MM.1S (cell line): ENCODE measurements at regions not wholly inside any gene's neighbourhood (a gene's known extent, or its start where the extent isn't known, plus 50 kb on each side); places are given as distances from the start of the nearest gene placed in this dataset.

ENCODE experiments used
- DNase-seq: peaks from one replicate; pipeline ENCODE4 v3.0.0-alpha.2; 2015
- H2AFZ ChIP-seq: fragments of 300-600 bp; sonication (generic); 2 replicates; pipeline ENCODE4 v1.6.0; 2016; ENCODE audit warnings: antibody characterized with exemption, low read length
- H3F3A ChIP-seq: fragments of 300-600 bp; sonication (generic); 2 replicates; pipeline ENCODE4 v1.6.1; 2016; ENCODE audit warnings: mild to moderate bottlenecking, antibody characterized with exemption, low read length, moderate library complexity, mixed read lengths; ENCODE audit not compliant: insufficient read depth
- H3K27ac ChIP-seq: fragments of 300-600 bp; sonication (generic); 2 replicates; pipeline ENCODE4 v1.5.1; 2016; ENCODE audit warnings: mild to moderate bottlenecking, low read length
- H3K27me3 ChIP-seq: fragments of 300-600 bp; sonication (generic); replicated peaks from 2 replicates; pipeline ENCODE4 v1.6.0; 2016; ENCODE audit warnings: low read length; ENCODE audit not compliant: insufficient read depth
- H3K36me3 ChIP-seq: fragments of 300-600 bp; sonication (generic); replicated peaks from 2 replicates; pipeline ENCODE4 v1.6.1; 2016; ENCODE audit warnings: mild to moderate bottlenecking, low read length, mixed read lengths; ENCODE audit not compliant: insufficient read depth
- H3K4me1 ChIP-seq: fragments of 300-600 bp; sonication (generic); 2 replicates; pipeline ENCODE4 v1.6.1; 2016; ENCODE audit warnings: low read length, mixed read lengths
- H3K4me2 ChIP-seq: fragments of 300-600 bp; sonication (generic); 2 replicates; pipeline ENCODE4 v1.6.0; 2016; ENCODE audit warnings: low read depth, low read length
- H3K4me3 ChIP-seq: fragments of 300-600 bp; sonication (generic); 2 replicates; pipeline ENCODE4 v1.5.1; 2016; ENCODE audit warnings: low read length, mixed read lengths
- H3K79me2 ChIP-seq: fragments of 300-600 bp; sonication (generic); 2 replicates; pipeline ENCODE4 v1.6.1; 2016; ENCODE audit warnings: mixed run types, low read length, mixed read lengths
- H3K9ac ChIP-seq: fragments of 300-600 bp; sonication (generic); 2 replicates; pipeline ENCODE4 v1.6.1; 2016; ENCODE audit warnings: low read length, mixed read lengths
- H3K9me2 ChIP-seq: fragments of 300-600 bp; sonication (generic); replicated peaks from 2 replicates; pipeline ENCODE4 v1.6.1; 2016; ENCODE audit warnings: mild to moderate bottlenecking, low read length, mixed read lengths; ENCODE audit not compliant: insufficient read depth
- H3K9me3 ChIP-seq: fragments of 300-600 bp; sonication (generic); replicated peaks from 2 replicates; pipeline ENCODE4 v1.6.1; 2016; ENCODE audit warnings: mild to moderate bottlenecking, low read length, mixed read lengths; ENCODE audit not compliant: insufficient read depth
- H4K20me1 ChIP-seq: fragments of 300-600 bp; sonication (generic); 2 replicates; pipeline ENCODE4 v1.6.1; 2016; ENCODE audit warnings: mild to moderate bottlenecking, low read length, moderate library complexity, mixed read lengths; ENCODE audit not compliant: insufficient read depth
- CTCF ChIP-seq: fragments of 300-600 bp; sonication (generic); IDR thresholded peaks from 2 replicates; pipeline ENCODE4 v1.5.1; 2016; ENCODE audit warnings: antibody characterized with exemption, low read length, mixed read lengths
- EZH2 ChIP-seq: fragments of 300-600 bp; sonication (generic); optimal IDR thresholded peaks from 2 replicates; pipeline ENCODE3; 2017; ENCODE audit warnings: low read depth, mild to moderate bottlenecking, antibody characterized with exemption, low read length, mixed read lengths
- EZH2phosphoT487 ChIP-seq: fragments of 300-600 bp; sonication (generic); IDR thresholded peaks from 2 replicates; pipeline ENCODE4 v1.6.1; 2018; ENCODE audit warnings: antibody characterized with exemption, low read length

DNA sequence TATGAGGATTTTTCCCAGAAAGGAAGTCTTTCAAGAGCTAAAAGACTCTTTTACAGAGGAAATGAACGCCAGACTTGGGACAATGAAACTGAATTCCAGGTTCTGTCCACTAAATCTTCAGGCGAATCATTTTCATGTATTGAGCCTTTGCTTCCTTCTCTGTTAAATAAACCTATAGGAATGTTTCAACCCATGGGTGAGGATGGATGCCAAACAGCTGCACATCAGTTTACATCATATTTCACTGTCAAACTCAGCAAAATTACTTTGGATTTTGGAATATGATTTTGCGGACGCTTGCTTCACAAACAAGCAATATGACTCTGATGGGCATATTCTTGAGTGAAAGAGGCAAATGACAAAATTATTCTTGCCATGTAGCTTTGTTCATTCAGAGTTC is 256.1 kb upstream of the ZNF521 start:
- no peak for DNase-seq
- no peak overlapping the region for H3K9ac ChIP-seq
- no peaks in the 10 kb centered on the region for H3K36me3 ChIP-seq
- H3K27me3 ChIP-seq, result no peaks in the 10 kb centered on the region
- H3K4me2 ChIP-seq, result no peak overlapping the region
- no peaks in the 10 kb centered on the region for H3K9me3 ChIP-seq
- no peak for TF ChIP-seq CTCF
- no peak for TF ChIP-seq EZH2
- no peak for TF ChIP-seq EZH2phosphoT487
- H3K27ac ChIP-seq, result no peak overlapping the region
- no peak overlapping the region for H3K4me3 ChIP-seq
- no peak overlapping the region for H2AFZ ChIP-seq
- H3K4me1 ChIP-seq, result no peaks in the 10 kb centered on the region
- no peaks in the 10 kb centered on the region for H3F3A ChIP-seq
- no peaks in the 10 kb centered on the region for H3K79me2 ChIP-seq
- H4K20me1 ChIP-seq, result no peaks in the 10 kb centered on the region
- no peaks in the 10 kb centered on the region for H3K9me2 ChIP-seq

GRCh38 chr18:25604894-25605597 is 253.1 kb upstream of the ZNF521 start:
- Histone ChIP-seq H4K20me1 (no peaks in the 10 kb centered on the region), H3K27ac (no peak overlapping the region), H3F3A (no peaks in the 10 kb centered on the region), H3K4me3 (no peak overlapping the region), H3K27me3 (no peaks in the 10 kb centered on the region), H2AFZ (no peak overlapping the region), H3K9me2 (no peaks in the 10 kb centered on the region), H3K36me3 (no peaks in the 10 kb centered on the region), H3K4me2 (no peak overlapping the region), H3K9ac (no peak overlapping the region), H3K4me1 (no peaks in the 10 kb centered on the region), H3K79me2 (no peaks in the 10 kb centered on the region), H3K9me3 (no peaks in the 10 kb centered on the region)
- DNase-seq, result no peak
- TF ChIP-seq EZH2phosphoT487 (no peak), CTCF (no peak), EZH2 (no peak)

DNA sequence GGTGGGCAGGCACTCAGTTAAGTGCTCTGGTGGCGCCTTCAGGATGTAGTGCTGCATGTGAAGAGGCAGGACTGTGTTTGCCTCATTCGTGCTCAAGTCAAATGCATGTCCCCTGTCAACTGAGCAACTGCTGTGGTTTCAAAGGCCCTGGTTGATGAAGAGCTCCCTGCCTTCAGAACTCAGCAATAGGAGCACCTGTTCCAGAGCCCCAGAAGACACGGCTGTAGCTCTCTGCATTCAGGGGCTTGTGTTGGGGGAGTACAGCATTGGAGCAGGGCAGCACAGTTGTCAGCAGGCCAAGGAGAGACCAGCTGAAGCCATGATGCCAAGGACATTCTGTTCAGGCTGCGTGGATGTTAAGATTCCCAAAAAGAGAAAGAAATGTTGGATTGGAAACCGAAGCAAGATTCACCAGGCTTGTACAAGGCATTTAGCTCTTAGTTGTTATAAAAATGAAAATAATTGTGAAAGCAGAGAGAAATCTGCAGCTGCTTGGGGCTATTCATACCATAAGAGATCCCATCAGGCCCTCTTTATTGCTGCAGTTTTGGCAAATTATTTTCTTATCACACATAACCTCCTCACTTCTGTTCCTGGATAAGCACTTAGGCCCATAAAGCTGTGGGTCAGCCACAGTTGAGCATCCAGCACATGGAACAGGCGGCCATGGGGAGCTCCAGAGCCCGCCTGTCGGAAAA is 252.4 kb upstream of the ZNF521 start:
- Histone ChIP-seq H3K36me3 (no peaks in the 10 kb centered on the region), H3K27ac (no peak overlapping the region), H4K20me1 (no peaks in the 10 kb centered on the region), H2AFZ (no peak overlapping the region), H3K79me2 (no peaks in the 10 kb centered on the region), H3K9me2 (no peaks in the 10 kb centered on the region), H3K27me3 (no peaks in the 10 kb centered on the region), H3K4me3 (no peak overlapping the region), H3K4me1 (no peaks in the 10 kb centered on the region), H3K4me2 (no peak overlapping the region), H3K9ac (no peak overlapping the region), H3F3A (no peaks in the 10 kb centered on the region), H3K9me3 (no peaks in the 10 kb centered on the region)
- TF ChIP-seq CTCF, result no peak
- no peak for TF ChIP-seq EZH2phosphoT487
- TF ChIP-seq EZH2, result no peak
- DNase-seq, result no peak
